Right hindlimb (tissue), 1 donor: ENCODE measurements at regions not wholly inside any gene's neighbourhood (a gene's known extent, or its start where the extent isn't known, plus 50 kb on each side); places are given as distances from the start of the nearest gene placed in this dataset.

Experiments
- DNase-seq: peaks from one replicate; pipeline ENCODE4 v3.0.0-alpha.2; 2018

DNA sequence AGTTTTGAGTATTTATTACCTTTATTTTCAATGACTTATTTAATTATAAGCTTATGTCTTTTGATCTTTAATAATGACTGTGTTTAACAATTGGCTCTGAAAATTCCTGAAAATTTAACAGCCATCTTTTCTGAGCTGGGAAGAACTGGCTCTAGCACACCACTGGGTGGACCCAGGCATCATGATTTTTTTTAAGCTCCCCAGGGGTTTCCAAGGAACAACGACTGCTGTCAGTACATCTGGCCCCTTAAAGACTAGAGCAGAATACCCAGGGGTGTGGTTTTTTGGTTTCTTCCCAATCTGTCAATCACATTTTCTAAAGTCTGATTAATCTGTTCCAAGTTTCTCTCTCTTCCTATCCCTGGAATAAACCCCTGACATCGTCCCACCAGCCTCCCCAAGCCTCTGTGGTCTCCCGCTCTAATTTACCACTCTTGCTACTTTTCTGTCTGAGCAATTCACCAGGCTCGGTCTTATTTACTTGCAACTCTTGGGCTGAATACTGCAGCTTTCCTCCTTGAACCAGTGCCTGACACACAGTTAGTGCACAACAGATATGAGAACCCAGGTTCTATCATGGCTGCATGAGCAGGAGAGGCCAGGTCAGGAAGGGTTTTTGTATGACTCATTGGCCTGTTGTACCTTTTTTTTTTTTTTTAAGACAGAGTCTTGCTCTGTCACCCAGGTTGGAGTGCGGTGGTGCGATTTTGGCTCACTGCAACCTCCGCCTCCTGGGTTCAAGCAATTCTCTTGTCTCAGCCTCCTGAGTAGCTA is 321.9 kb downstream of the ZSWIM6 start:
- DNase-seq, result no peak

DNA sequence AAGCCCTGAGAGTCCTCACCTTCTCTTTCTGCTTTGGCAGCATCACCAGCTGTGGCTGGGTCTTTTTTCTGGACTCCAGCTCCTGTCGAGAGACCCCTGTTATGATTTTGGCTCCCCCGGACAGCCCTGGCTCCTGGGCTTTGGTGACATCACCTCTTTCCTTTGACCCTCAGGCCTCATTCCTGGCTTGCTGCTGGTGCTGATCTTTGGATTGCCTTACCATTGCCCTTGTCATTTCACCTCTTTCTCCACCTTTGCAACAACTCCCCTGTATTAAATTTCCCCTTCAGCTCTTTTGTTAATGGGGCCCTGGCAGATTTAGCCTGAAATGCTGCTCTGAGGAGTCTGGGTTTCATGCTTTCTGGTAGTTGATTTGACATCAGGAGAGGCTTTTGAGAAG is 322.8 kb downstream of the ZSWIM6 start:
- DNase-seq, result no peak

DNA sequence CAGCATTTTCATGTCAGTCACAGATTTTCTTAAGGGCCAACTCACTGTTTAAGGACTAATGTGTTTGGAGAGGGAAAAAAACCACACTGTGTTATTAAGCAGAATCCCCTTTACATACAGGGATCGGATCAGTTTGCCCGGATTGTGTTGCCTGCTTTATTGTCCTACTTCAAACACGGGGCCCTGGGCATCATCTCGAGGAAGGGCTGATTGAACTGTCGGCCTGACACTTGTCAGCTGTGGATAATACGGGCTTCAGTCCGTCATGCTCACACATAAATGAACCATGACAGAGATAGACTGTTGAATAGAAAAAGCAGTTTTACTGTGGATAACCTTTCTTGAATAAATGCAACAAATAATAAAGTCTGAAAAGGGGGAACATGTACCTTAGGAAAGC is 325.0 kb downstream of the ZSWIM6 start:
- no peak for DNase-seq

DNA sequence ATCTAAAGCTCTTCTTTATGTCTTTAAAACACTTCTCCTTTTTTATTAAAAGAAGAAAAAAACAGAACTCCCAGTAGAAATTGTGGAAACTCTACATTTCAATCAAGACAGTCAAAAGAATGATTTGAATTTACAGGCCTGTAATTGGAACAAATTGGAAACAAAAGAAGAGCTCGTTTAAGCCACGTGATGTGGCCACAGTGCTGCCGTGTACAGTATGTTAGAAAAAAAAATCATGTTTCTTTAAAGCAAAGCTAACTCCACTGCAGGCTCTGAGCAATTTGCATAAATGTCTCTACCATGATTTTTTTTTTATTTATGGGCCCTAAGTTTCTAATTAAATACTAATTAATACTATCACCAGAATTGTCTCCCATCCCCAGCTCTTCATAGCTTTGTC is 325.6 kb downstream of the ZSWIM6 start:
- DNase-seq, result no peak

DNA sequence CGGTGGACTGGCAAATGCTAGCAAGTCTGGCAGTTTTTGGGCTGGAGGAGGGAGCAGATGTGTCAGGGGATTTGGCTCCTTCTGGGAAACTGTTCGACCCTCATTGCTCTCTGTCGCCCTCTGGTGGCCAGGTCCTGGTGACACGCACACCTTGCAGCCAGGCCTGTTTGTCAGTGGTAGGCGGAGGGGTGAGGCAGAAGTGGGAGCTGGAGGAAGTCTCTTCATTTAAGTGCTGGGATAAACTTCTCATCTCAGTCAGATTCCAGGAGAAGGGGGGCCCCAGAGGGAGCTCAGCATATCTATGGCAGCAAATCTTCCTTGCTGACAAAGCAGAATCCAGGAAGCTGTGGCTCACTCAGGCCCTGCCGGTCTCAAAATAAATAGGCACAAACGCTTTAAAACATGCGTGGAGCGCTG is 326.5 kb downstream of the ZSWIM6 start:
- DNase-seq, result peak; percentile 40

DNA sequence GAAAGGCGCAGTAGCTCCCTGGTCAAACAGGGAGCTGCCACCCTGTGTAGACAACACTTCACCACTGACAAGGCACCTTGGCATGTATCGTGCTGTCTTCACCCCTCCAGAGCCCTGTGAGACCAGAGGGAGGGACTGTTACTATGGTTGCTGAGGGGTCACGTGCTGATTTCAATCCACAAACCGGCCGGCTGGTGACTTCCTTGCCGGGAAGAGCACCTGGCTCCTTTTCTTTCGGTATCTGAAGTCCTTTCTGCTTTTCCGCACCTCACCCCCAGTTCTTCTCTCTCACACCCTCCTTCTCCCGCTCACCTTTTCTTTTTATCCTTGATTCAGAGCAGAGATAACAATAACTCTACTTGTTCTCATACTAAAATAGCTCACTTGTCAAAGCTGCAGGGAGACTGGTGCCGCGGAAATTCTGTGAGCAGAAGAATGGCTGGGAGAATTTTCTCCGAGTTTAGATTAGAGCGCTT is 327.2 kb downstream of the ZSWIM6 start:
- no peak for DNase-seq

DNA sequence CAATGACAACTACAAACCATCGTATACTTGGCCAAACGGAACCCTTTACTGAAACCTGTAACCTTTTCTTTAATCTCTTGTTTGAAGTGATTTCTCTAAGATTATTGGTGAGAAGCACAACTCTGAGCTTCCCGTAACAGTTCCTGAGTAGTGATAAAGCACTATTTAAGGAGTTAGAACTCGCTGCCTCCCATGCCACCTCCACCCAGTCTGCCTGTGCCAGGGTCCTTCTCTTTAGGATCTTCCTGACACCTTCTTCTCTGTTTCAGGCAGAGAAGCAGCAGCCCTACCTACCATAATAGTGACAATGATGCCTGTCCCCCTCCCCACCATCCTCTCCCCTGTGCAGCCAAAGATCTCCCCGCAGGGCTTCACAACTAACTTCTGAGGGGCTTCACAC is 330.6 kb downstream of the ZSWIM6 start:
- DNase-seq, result no peak

DNA sequence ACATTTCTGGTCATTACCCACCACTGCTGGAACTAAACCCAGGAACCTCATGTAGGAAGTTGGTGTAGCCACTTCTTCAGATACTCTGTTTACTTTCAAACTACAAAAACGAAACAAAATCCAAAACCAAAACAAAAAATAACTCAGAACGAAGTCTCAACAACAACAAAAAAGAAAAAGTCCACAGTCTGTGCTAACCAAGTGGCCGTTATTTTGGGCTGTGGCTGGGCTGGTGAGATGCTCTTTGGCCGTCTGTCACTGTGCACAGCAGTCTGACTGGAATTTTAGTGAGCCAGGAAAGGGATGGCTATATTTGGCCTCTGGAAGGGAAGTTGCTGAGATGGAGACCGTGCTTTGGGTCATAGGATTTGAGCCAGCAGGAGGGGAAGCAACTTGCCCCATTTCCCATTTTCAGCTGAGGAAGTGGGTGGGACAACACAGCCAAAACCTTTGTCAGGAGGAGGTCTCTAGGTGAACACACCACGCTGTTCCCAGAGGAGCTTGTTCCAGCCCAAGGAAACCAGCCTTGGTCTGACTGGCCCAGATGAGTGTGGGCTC is 334.1 kb downstream of the ZSWIM6 start:
- no peak for DNase-seq

DNA sequence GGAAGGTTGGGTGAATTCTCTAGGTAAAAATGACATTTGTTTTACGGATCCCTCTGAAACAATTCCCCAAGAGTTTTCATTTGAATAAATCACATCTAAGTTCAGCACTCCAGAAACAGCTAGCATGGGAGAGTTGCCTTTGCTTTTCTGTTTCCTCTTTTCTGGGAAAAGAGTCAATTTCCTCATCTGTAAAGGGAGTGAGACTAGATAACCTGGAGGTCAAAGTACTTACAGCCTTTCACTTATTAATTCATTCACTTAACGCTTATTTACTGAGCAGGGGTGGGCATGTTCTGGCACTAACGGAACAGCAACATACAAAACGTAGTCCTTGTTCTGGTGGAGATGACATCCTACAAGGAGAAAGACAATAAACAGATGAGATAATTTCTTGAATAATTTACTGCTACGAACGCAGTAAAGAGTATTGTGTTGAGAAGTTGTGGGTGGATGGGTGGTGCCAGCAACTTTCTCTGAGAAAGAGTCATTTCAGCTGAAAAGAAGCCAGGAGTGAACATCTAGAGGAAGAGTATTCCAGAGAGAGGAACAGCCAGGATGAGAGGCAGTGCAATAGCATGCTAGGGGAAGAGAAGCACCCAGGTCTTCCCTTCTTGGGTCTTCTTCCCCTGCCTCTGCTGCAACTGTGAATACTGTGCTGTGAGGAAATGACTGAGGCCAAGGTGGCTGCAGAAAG is 335.6 kb downstream of the ZSWIM6 start:
- no peak for DNase-seq

DNA sequence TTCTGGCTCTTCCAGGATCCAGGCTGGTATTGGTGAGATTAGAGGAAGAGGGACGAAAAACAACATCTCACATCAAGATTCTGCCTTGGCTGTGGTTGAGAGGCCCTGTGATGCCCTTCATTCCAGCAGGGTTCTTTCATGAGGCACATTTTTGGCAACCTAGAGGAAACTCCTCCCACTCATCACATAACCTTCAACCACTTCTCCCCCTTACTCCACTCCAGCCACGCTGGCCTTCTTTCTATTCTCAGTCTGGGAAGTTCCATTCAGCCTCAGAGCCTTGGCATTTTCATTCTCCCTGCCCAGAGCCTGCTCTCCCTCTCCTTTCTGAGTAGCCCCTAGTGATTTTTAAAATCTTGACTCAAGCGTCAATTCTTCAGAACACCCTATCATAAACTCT is 337.5 kb downstream of the ZSWIM6 start:
- DNase-seq, result no peak

DNA sequence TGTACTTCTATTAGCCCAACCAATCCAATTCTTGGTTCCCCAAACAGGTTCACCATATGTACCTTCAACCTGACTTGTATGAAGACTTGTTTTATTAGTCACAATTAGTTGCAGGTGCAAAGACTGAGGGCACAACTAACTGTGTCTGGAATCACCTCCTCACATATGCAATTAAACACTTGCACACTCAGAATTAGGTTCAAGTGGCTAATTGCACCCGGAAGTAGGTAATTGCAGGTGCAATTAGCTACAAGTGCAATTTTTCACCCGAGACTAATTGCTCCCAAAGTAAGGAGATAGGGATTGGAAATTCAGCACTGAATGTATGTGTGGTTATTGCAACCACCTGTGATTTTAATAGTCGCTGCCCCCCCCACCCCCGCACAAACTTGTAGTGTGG is 338.9 kb downstream of the ZSWIM6 start:
- no peak for DNase-seq

DNA sequence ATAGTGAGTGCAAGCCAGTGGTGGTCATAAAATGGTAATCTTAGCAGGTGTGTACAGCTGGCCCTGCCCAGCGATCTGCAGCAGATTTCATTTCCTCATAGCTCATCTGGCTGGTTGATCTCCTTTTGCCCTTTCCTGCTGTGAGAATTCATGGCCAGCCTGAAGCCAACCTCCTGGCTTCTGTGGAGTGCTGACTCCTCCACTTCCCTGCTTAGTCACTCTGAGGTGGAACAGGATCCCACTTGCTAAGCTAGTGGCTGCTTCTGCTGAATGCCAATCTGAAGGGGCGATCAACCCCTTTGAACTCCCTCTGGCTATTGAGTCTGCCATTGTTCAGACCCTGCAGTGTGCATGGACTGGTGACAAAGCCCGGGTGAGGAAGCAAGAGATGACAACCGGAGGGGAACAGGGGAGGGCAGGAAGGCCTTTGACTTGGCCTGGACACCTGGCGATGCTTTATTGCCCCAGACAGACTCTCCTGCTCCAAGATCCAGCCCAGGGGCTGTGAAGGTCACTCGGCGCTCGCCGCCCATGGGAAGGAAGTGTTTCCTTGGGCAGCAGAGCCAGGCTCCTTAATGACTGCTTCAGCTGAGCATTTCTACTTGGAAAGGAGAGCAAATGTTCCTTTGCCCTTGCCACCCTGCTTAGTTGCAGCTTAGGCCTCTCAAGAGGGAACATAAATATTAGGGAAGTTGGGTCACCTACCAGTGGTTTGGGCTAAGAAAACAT is 341.1 kb downstream of the ZSWIM6 start:
- DNase-seq, result peak; percentile 34

DNA sequence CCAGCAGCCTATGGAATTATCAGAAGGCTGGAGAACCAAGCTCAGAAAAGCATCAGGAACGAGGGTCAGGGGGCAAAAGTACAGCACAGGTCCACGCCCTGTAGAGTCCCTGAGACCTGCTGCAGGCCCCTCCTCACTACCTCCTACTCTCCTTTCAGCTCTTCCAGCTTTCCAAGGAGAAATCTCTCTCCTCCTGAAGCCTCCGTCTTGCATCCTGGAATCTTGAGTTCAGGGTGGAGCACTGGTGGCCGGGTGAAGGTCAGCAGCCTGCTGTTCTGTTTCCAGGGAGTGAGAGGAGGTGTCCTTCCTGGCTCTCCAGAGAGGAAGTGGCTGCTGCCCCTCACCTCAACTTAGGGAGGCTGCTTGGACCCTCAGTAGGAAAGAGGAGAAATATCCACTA is 342.3 kb downstream of the ZSWIM6 start:
- DNase-seq, result no peak

DNA sequence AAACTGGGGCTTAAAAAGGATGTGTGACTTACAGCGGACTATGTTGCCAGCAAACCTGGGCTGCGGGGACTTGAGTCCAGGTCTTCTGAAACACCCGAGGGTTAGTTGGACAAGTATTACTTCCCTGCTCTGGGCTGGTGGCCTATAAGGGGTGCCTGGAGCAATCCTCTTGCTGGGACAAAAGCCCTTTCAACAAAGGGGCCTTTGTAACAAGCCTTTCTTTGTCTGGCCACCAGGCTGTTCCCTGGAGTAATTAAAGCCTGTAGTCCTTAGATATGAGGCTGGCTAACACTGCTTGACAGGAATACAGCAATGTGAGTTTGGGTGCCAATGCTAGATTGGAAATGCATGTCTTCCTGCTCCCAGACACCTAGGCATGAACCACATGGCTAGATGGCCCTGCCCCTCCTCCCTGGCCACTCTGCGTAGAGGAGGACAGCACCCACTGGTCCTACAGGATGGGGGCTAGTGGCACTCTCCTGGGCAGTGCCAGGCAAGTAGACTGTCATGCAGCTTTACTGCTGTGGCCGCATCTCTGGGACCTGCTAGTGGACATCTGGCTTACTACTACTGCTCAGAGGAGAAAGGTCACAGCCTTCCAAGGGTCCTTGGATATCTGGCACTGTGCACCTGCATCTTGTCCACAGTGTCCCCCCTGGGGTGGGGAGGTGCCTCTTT is 343.1 kb downstream of the ZSWIM6 start:
- DNase-seq, result no peak

DNA sequence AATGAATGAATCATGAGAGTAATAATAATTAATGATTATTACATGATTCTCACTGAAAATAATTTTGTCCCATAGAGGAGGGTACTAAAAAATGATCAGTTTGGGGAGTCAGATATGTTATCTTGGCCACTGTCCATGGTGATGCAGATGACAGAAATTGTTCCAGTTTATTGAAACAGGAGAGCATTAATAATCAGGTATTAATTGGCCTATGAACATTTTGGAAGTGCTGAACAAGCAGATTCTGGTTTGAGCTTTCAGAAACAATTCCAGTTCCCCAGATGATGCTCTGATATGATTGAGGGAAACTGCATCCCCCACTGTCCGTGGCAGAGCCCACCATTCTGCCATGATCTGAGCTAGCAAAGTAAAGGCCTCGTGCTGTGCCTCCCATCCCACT is 345.2 kb downstream of the ZSWIM6 start:
- DNase-seq, result no peak

DNA sequence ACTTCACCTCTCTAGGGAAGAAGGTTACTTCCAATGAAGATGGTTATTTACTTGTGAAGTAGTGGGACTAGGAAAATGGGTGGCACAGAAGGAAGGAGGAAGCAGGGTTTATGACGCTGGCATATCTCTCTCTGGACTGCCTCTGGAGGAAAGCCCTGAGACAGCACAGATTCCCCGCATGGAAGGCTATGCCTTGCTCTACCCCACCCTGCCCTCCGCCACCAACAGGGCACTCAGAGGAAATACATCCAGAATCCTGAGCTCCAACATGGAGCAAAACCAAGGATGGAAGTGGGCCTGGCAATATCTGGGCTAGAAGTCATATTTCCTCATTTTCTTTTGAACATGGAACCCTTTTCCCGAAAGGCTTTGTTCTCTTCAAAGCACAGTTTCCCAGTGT is 346.9 kb downstream of the ZSWIM6 start:
- no peak for DNase-seq

DNA sequence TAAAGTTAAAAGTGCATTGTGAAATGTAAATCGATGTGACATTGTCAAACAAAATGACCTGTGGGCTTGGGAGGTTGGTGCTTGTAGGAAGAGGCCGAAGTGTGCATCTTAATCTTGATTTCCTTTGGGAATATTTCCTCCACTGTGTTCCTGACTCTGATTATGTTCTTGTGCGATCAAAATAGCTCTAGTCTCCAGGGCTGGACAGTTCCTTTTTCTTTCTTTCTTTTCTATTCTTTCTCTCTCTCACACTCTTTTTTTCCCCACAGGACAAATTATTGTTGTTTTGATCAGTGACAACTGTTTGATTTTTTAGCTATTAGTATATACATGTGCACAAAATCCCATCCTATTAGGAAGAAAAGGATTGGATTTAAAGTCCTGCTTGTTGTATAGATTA is 347.5 kb downstream of the ZSWIM6 start:
- DNase-seq, result no peak

DNA sequence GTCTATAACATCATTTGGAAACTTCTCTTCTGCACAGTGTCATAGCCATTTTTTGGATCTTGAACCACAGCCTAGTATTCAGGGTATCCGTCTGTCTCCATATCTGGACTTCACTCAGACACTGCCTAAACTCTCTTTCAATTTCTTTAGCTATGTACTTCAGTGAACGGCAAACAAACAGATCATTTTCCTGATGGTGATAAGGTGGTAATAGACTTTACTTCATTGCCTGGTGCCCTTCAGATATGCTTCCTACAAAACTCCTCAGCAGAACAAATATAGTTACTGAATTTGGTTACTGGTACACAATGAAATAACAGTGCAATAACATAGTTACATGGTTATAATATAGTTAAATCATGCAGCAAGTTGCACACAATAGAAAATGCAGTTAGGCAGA is 348.2 kb downstream of the ZSWIM6 start:
- DNase-seq, result no peak

DNA sequence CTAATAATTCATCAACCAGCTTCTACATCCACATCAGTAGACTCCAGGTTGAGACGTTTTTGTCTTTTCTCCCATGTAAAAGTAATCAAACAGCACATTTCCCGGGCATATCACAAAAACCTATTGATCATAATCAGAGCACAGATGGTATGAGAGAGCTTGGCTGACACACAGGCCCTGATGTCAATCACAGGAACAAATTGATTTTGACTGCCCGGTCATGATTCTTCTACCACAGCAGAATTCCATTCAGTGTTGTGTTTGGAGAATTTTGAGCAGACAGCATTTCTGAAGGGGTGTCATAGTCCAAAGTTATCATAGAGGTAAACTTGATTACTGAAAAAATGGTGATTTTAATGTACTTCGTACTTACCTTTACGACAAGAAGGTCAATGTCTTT is 351.1 kb downstream of the ZSWIM6 start:
- no peak for DNase-seq

DNA sequence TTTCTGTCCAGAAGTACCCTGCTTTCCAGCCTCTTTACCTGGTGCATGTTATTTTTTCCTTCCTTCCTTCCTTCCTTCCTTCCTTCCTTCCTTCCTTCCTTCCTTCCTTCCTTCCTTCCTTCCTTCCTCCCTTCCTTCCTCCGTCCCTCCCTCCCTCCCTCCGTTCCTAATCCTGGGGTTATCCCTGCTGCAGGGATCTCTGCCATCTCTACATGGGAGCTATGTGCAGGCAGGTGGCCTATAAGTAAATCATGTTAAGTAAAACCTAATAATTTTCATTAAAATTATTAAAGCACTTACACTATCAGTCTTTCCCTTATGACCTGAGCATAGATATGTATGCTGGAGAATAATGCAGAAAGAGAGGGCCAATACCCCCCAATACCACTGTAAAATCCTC is 351.9 kb downstream of the ZSWIM6 start:
- no peak for DNase-seq

DNA sequence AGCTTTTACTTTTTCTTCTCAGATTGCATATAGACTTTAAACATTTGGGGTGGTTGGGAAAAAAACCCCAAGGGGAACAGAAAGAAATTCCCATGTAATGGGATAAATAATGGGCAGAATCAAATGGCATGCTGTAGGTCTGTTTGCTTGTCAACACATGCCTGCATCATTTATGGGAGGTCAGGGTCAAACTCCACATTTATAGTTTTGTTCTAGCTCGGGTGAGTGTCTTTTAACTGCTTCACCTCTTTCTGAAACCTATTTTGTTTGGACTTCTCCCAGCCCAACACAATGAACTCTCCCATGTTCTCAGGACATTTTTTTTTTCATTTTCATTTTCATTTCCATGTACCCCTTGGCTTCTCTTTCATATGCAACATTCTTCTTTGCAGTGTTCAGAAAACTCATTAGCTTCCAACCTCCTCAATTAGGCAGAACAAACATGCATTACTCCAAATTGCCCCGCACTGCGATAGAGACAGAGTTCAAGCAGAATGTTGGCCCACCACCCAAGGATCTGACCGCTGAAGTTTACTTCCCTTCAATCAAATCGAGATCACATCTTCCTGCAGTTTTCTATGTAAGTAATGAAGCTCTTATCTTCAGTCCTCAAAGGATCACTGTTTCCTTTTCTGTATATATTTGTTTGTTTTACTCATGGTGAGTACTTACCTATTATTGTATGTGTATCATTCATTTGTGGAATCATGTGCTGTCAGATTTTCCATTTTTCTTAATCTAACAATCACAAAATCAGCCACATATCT is 354.6 kb downstream of the ZSWIM6 start:
- DNase-seq, result no peak

DNA sequence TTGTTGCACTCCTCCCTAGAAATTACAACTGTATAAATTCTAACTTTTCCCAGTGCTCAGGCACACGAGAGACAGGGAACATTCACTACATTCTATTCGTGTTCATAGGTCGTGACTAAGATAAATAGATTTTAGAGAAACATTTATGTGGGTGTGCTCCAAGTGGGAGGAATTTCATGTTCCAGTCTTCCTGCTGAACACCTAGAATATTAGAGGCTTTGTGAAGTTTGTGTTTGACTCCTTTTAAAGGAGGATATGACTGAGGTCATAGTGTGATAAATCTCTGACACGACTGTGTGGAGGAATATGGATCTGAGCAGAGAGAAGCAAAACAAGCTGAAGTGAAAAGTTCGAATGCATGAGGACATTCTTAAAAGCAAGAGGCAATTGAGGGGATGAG is 355.3 kb downstream of the ZSWIM6 start:
- DNase-seq, result no peak
